GM21367 (cell line): ENCODE measurements at regions not wholly inside any gene's neighbourhood (a gene's known extent, or its start where the extent isn't known, plus 50 kb on each side); places are given as distances from the start of the nearest gene placed in this dataset.

Experiments used
- ATAC-seq: cut with Tn5 transposase; IDR thresholded peaks from one replicate; pipeline ENCODE4 v1.9.1; 2021; ENCODE audit not compliant: unreplicated experiment

GRCh38 chr3:72350761-72351505, 497.3 kb downstream of the SHQ1 start:
- ATAC-seq = no peak

- ATAC-seq = no peak
Measured at GRCh38 chr3:72348357-72348756, 499.9 kb downstream of the SHQ1 start.

GRCh38 chr3:72347819-72348319, 500.4 kb downstream of the SHQ1 start:
- peak; percentile 71 for ATAC-seq

GRCh38 chr3:72346526-72346926, 501.7 kb downstream of the SHQ1 start:
- ATAC-seq = no peak

GRCh38 chr3:72345980-72346379, 502.3 kb downstream of the SHQ1 start:
- ATAC-seq = no peak

- ATAC-seq = no peak
Measured at GRCh38 chr3:72345237-72345878, 502.9 kb downstream of the SHQ1 start.

- no peak for ATAC-seq
Measured at GRCh38 chr3:72344647-72345046, 503.6 kb downstream of the SHQ1 start.

GRCh38 chr3:72344236-72344635, 504.0 kb downstream of the SHQ1 start:
- no peak for ATAC-seq

GRCh38 chr3:72343078-72343477, 505.2 kb downstream of the SHQ1 start:
- ATAC-seq = no peak

GRCh38 chr3:72342450-72342849, 505.8 kb downstream of the SHQ1 start:
- no peak for ATAC-seq

- no peak for ATAC-seq
Measured at GRCh38 chr3:72341920-72342319, 506.3 kb downstream of the SHQ1 start.

GRCh38 chr3:72341380-72341770, 506.9 kb downstream of the SHQ1 start:
- ATAC-seq = no peak

GRCh38 chr3:72340476-72341379, 507.5 kb downstream of the SHQ1 start:
- no peak for ATAC-seq

GRCh38 chr3:72340056-72340455, 508.2 kb downstream of the SHQ1 start:
- ATAC-seq = no peak

- no peak for ATAC-seq
Measured at GRCh38 chr3:72339670-72340030, 508.6 kb downstream of the SHQ1 start.

- no peak for ATAC-seq
Measured at GRCh38 chr3:72338942-72339669, 509.1 kb downstream of the SHQ1 start.

GRCh38 chr3:72338082-72338941, 509.9 kb downstream of the SHQ1 start:
- ATAC-seq = no peak

- ATAC-seq = no peak
Measured at GRCh38 chr3:72337480-72337855, 510.8 kb downstream of the SHQ1 start.

- no peak for ATAC-seq
Measured at GRCh38 chr3:72336821-72337479, 511.3 kb downstream of the SHQ1 start.
